Hematopoietic multipotent progenitor cell treated with erythropoietin and hydrocortisone succinate and interleukin-3 and kit ligand, for 8 days (in vitro differentiated cells): ENCODE measurements at regions not wholly inside any gene's neighbourhood (a gene's known extent, or its start where the extent isn't known, plus 50 kb on each side); places are given as distances from the start of the nearest gene placed in this dataset.

ENCODE experiments used
- DNase-seq: peaks from one replicate; pipeline ENCODE4 v3.0.0-alpha.2; 2015

- no peak for DNase-seq
Measured at GRCh38 chr2:206368484-206368883, 74.8 kb upstream of the ADAM23 start.

GRCh38 chr2:206368933-206369569 lies 74.3 kb upstream of the ADAM23 start:
- no peak for DNase-seq

- no peak for DNase-seq
Measured at GRCh38 chr2:206375956-206376355, 67.4 kb upstream of the ADAM23 start.

- DNase-seq, result no peak
Measured at GRCh38 chr2:206378835-206379234, 64.5 kb upstream of the ADAM23 start.

GRCh38 chr2:206379266-206379665 lies 64.1 kb upstream of the ADAM23 start:
- no peak for DNase-seq

- no peak for DNase-seq
Measured at GRCh38 chr2:206379886-206380285, 63.4 kb upstream of the ADAM23 start.

GRCh38 chr2:206381881-206382280 lies 61.5 kb upstream of the ADAM23 start:
- DNase-seq, result no peak

- no peak for DNase-seq
Measured at GRCh38 chr2:206383669-206384068, 59.7 kb upstream of the ADAM23 start.

GRCh38 chr2:206387808-206388207 lies 55.5 kb upstream of the ADAM23 start:
- DNase-seq, result no peak

GRCh38 chr2:206388698-206389097 lies 54.6 kb upstream of the ADAM23 start:
- DNase-seq, result no peak

- no peak for DNase-seq
Measured at GRCh38 chr2:206389164-206389563, 54.2 kb upstream of the ADAM23 start.

- no peak for DNase-seq
Measured at GRCh38 chr2:206390181-206390580, 53.2 kb upstream of the ADAM23 start.

GRCh38 chr2:206392118-206392517 lies 51.2 kb upstream of the ADAM23 start:
- peak; percentile 41 for DNase-seq
